ENCODE measurements at regions not wholly inside any gene's neighbourhood (a gene's known extent, or its start where the extent isn't known, plus 50 kb on each side); places are given as distances from the start of the nearest gene placed in this dataset.

GRCh38 chr13:60691268-60691667 is 294.2 kb downstream of the TDRD3 start:
- TF ChIP-seq POLR2A (IDR thresholded peaks at IDR 0.05) (no peak), CTCF (IDR thresholded peaks at IDR 0.05) (no peak)
- no peaks in the 10 kb centered on the region for H3K9me3 ChIP-seq

DNA sequence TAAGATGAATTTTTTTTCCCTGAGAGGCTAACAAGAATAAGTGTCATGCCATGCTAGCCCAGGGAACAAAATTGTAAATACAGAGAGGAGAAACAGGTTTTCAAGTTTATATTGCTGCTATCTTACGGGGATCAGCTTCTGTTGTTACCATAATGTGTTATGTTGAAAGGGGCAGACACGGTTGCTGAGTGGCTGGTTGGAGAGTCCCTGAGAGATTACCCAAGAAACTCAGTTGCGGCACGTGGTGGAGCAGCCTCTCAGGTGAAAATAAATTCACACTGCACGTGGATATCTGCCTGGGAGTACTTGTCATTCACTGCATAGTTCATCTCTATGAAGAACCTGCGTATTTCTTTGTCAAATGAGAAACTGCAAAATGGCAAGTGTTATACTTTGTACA is 293.6 kb downstream of the TDRD3 start:
- intact Hi-C loops (cut with DNase I; ENCODE audit: low total_unique reads): no loop called here
- Histone ChIP-seq H3K36me3 (ENCODE audit: low read depth, missing control alignments) (no peaks in the 10 kb centered on the region), H3K4me3 (no peak overlapping the region), H3K27me3 (no peaks in the 10 kb centered on the region), H3K9me3 (no peaks in the 10 kb centered on the region), H3K4me1 (no peaks in the 10 kb centered on the region), H3K27ac (no peak overlapping the region)
- DNase-seq: no peak
- WGBS, 2 donors: 82 to 83% methylated on average over 6 of the region's 6 CpGs
- TF ChIP-seq CTCF (IDR thresholded peaks at IDR 0.05) (no peak), POLR2A (IDR thresholded peaks at IDR 0.05) (no peak)

More at GRCh38 chr13:60691268-60691667, 294.2 kb downstream of the TDRD3 start:
- Histone ChIP-seq H3K36me3 (ENCODE audit: low read depth, missing control alignments) (no peaks in the 10 kb centered on the region), H3K4me1 (no peaks in the 10 kb centered on the region), H3K27ac (no peak overlapping the region), H3K27me3 (no peaks in the 10 kb centered on the region), H3K4me3 (no peak overlapping the region)
- no peak for DNase-seq
- intact Hi-C loops (cut with DNase I; ENCODE audit: low total_unique reads): no loop called here

DNA sequence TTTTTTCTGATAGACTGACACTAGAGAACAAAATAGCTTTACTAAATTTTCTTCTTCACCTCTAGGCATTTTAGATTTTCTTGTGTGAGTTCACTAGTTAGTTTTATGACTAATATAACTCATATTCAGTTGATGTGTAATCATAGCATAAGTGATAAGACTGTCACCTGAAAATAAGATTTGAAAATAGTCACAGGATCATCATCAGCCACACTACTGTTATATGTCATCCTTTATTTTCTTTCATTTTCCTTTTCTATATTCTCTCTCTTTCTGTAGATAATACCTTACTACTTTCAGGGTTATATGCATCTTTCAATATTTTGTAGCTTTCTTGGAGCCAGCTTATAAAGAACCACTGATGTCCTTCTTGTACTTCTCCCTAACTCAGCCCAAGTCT is 292.6 kb downstream of the TDRD3 start:
- TF ChIP-seq CTCF (IDR thresholded peaks at IDR 0.05) (no peak), POLR2A (IDR thresholded peaks at IDR 0.05) (no peak)
- Histone ChIP-seq H3K27me3 (no peaks in the 10 kb centered on the region), H3K4me3 (no peak overlapping the region), H3K4me1 (no peaks in the 10 kb centered on the region), H3K9me3 (no peaks in the 10 kb centered on the region), H3K27ac (no peak overlapping the region), H3K36me3 (ENCODE audit: low read depth, missing control alignments) (no peaks in the 10 kb centered on the region)
- intact Hi-C loops (cut with DNase I; ENCODE audit: low total_unique reads): no loop called here
- DNase-seq: no peak

- no peaks in the 10 kb centered on the region for H3K36me3 ChIP-seq (ENCODE audit: low read depth, missing control alignments)
- H3K4me3 ChIP-seq: no peak overlapping the region
- H3K27ac ChIP-seq: no peak overlapping the region
- WGBS, 2 donors: 54 to 59% methylated on average over 3 of the region's 3 CpGs
- H3K27me3 ChIP-seq: no peaks in the 10 kb centered on the region
- TF ChIP-seq POLR2A (IDR thresholded peaks at IDR 0.05) (no peak), CTCF (IDR thresholded peaks at IDR 0.05) (no peak)
- H3K9me3 ChIP-seq: no peaks in the 10 kb centered on the region
- no peak for DNase-seq
- H3K4me1 ChIP-seq: no peaks in the 10 kb centered on the region
- intact Hi-C loops (cut with DNase I; ENCODE audit: low total_unique reads): no loop called here
Observed at GRCh38 chr13:60689076-60689475, 292.1 kb downstream of the TDRD3 start.

GRCh38 chr13:60679928-60680694 is 283.1 kb downstream of the TDRD3 start:
- intact Hi-C loops (cut with DNase I; ENCODE audit: low total_unique reads): no loop called here
- Histone ChIP-seq H3K9me3 (no peaks in the 10 kb centered on the region), H3K4me3 (no peak overlapping the region), H3K4me1 (no peaks in the 10 kb centered on the region), H3K27me3 (no peaks in the 10 kb centered on the region), H3K36me3 (ENCODE audit: low read depth, missing control alignments) (no peaks in the 10 kb centered on the region), H3K27ac (no peak overlapping the region)
- no peak for DNase-seq
- TF ChIP-seq CTCF (IDR thresholded peaks at IDR 0.05): no peak
- no peak for TF ChIP-seq POLR2A (IDR thresholded peaks at IDR 0.05)
- WGBS, 2 donors: 77 to 86% methylated on average over 5 of the region's 5 CpGs
